GM12874 (cell line): ENCODE measurements at regions not wholly inside any gene's neighbourhood (a gene's known extent, or its start where the extent isn't known, plus 50 kb on each side); places are given as distances from the start of the nearest gene placed in this dataset.

Source experiments
- CTCF ChIP-seq: IDR thresholded peaks from 2 replicates; pipeline ENCODE4 v1.5.1; 2011; ENCODE audit warnings: low read depth, mild to moderate bottlenecking, control low read depth, low read length, moderate library complexity; ENCODE audit not compliant: insufficient read depth

- no peak for TF ChIP-seq CTCF
Observed at GRCh38 chr2:53452400-53452799, 315.2 kb upstream of the CHAC2 start.

GRCh38 chr2:53450923-53451322, 316.7 kb upstream of the CHAC2 start:
- no peak for TF ChIP-seq CTCF

GRCh38 chr2:53448591-53448990, 319.0 kb upstream of the CHAC2 start:
- TF ChIP-seq CTCF, result no peak

DNA sequence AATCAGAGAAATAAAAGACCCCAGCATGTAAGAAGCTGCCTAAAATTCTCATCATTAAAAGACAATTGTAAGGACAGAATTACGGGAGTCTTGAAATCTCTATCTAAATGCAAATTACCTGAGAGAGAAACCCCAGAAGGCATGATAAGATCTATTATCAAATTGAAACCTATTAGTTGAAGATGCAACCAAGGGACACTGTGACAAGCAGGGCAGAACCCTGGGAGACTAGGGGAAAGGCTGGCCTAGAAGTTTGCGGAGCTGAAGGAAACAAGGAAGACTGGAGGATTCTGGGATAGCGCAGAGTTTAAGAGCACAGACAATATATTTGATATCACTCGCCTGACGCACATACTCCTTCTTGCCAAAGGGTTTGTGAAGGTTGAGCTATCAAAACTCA, 319.5 kb upstream of the CHAC2 start:
- no peak for TF ChIP-seq CTCF

GRCh38 chr2:53445383-53446070, 322.1 kb upstream of the CHAC2 start:
- no peak for TF ChIP-seq CTCF

DNA sequence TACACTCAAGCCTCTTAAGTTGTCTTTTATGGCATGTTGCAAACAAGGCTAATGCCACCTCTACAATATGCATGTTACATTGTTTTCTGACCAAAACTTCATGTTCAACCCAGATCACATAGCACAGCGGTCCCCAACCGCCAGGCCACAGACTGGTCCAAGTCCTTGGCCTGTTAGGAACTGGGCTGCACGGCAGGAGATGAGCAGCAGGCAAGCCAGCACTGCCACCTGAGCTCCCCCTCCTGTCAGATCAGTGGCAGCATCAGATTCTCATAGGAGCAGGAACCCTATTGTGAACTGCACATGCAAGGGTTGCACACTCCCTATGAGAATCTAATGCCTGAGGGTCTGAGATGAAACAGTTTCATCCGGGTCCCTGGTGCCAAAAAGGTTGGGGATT, 324.8 kb upstream of the CHAC2 start:
- TF ChIP-seq CTCF, result no peak

GRCh38 chr2:53442093-53442492, 325.5 kb upstream of the CHAC2 start:
- no peak for TF ChIP-seq CTCF
